HG03103 (cell line): ENCODE measurements at regions not wholly inside any gene's neighbourhood (a gene's known extent, or its start where the extent isn't known, plus 50 kb on each side); places are given as distances from the start of the nearest gene placed in this dataset.

Source experiments
- ATAC-seq: cut with Tn5 transposase; IDR thresholded peaks from one replicate; pipeline ENCODE4 v1.9.1; 2021; ENCODE audit warnings: low read depth; ENCODE audit not compliant: unreplicated experiment

DNA sequence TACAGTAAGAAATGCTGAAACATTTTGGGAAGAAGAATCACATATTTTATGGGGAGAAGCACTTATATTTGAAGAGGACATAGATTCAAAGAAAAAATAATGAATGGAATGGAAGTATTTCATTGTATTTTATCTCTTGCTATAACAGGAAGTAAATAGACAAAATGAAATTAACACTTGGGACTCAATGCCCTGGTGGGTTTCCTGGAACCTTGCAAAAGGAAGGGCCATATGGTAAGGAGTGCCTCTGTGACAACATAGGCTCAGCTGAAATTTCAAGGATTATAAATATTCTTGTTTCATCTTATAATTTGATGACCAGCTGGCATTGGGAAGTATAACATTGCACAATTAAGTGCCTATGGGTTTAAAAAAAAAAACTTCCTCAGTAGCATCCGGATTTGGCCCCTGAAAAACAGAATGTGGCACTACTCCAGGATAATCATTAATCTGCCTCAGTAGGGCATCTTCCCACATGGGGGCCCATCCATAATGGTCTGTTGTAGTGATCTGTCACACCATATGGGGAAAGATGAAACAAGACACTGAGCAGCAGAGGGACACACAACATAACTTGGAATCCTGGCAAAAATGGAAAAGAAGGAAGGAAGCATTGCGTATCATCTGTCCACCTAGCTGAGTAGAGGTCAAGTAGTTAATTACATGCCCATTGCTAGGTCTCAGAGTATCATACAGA is 321.6 kb downstream of the NDFIP2 start:
- ATAC-seq, result no peak

- ATAC-seq, result no peak
These were observed 318.3 kb downstream of the NDFIP2 start for GRCh38 chr13:79799059-79799867.

- ATAC-seq, result no peak
These were observed 315.2 kb downstream of the NDFIP2 start for GRCh38 chr13:79796136-79796535.

- ATAC-seq, result no peak
These were observed 314.0 kb downstream of the NDFIP2 start for GRCh38 chr13:79794931-79795330.

DNA sequence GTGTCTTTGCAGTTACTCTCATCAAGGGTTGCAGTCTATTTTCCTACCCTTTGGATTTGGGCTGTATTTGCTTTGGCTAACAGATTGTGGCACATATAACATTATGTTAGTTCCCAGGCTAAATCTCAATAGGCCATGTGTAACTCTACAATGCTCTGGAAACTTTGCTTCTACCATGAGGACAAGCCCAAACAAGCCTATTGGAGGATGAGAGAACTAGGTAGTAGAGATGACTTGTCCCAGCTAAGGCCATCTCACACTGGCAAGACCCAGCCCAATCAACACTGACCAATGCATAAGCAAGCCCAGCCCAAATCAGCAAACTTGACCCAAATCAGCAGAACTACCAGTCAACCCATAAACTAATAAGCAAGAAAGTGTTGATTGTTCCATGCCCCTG is 311.8 kb downstream of the NDFIP2 start:
- no peak for ATAC-seq

- no peak for ATAC-seq
These were observed 310.6 kb downstream of the NDFIP2 start for GRCh38 chr13:79791471-79792042.

DNA sequence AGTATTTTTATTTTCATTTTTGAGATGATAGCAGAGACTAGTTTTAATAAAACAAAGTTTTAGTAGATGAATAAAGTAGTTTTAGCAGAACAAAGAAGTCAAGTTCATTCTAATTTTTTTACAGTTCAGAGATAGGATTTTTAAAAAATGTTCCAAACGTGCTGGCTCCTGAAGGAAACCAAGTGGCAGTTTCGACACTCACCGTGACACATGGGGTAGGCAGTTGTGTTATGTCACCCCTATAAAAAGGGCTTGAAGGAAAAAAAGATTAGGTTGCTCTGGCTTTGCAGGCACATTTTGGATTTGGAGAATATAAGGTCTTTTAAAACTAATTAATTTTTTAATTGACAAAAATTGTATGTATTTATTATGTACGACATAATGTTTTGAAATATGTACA is 305.2 kb downstream of the NDFIP2 start:
- no peak for ATAC-seq

DNA sequence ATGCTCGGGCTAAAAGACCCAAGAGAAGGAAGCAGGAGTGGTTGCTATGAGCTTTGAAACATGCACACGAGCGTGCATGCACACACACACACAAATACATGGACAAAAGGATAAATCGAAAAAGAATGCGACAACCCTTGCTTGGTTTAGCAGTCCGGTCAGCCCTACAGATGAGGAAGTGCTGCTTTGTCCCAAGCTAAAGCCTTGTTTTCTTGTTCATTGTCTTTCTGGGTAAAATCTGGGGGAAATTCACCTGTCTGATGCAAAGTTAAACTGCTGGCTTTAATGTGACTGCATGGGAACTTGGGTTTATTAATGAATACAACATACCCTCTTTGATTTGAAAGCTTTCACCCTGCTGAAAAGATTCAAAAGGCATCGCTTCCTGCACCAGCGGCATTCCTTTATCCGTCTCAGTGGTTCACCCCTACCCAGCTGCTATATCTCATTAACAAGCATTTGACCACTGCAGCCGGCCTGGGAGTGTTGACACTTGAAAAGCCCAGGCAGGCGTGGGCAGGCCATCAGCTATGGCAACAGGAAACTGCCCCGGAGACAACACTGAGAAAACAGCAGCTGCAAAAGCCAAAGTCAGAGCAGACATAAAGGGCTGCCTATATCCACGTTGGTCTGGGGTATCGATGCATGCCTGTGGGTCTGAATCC is 301.7 kb downstream of the NDFIP2 start:
- ATAC-seq, result no peak

DNA sequence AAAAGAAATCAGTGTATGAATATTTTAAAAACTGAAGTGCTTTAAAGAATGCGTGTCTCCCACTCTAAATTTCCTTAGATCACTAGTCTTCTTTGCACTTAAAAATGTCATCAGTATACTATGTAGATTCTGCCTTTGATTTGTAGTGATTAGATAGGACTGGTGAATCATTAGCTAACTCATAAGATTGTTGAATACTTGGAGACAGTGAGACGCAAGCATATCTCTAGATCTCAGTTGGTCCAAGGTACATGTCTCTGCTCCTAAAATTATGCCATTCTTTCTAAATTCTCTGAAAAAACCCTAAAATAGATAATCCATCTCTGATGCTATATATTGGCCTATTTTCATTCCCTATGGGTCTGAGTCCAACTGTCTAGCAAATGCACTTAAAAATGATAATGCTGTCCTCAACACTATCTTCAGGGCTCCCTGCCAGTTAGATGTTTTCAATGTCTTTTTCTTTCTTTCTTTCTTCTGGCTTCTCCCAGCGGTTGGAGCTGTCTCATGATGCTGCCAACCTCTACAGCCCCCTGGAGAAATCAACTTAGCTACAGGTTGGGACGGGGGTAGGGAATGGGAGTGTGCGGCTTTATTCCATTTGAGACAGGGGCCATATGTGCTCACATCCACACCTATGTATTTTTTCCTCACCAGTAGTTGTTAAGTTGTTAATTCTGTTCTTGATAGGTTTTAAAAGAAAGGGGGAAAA is 301.0 kb downstream of the NDFIP2 start:
- ATAC-seq, result no peak

- ATAC-seq, result no peak
These were observed 299.3 kb downstream of the NDFIP2 start for GRCh38 chr13:79780240-79780639.

- no peak for ATAC-seq
These were observed 298.8 kb downstream of the NDFIP2 start for GRCh38 chr13:79779761-79780160.

DNA sequence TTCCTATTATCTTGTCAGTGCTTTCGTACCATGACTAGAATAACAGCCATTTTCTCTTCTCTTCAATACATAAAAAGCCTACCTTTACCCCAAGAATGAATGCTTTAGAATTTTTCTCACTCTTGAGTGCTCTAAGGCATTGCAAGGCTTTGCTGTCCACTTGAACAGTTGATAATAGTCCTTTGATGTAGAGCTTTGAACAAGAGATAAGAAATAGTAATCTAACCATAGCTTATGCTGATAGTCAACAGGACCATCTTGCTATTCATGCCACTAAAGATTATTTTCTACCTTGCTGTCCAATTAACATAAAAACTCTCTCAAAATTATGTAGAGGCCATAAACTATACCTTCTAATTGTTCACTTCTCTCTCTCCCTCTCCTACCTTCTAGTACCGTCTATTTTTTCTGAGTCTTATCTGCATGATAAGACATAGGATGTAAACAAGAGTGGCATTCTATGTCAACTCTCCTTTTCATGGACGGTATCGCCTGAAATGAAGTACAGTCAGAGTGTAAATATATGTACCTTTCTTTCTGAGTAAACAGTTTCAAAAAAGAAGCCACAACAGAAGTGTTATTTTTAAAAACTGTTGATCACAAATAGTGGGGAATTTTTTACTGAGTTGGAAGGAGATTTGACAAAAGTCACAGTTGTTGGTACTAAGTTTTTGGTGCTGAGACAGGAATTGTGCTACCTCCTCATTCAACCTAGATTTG is 297.9 kb downstream of the NDFIP2 start:
- ATAC-seq, result no peak

DNA sequence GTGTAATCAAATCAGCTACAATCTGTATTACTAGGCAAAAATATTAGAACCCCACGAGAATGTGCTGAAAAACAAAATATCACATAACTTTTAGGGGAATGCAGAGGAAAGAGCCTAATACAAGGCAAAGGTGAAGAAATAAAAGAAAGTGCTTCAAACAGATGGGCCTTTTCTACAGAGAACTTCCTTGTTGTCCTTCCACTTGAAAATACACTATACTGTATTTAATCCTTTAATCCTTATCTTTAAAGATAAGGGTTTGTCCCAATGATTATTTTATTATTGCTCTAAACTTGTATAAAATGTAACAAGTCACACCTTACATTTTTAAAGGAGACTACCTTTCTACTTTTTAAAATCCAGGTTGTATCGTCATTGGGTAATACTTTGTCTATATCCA is 296.5 kb downstream of the NDFIP2 start:
- ATAC-seq, result no peak

- ATAC-seq, result no peak
These were observed 295.8 kb downstream of the NDFIP2 start for GRCh38 chr13:79776531-79777295.

GRCh38 chr13:79775830-79776229 is 294.9 kb downstream of the NDFIP2 start:
- ATAC-seq, result peak; percentile 52

DNA sequence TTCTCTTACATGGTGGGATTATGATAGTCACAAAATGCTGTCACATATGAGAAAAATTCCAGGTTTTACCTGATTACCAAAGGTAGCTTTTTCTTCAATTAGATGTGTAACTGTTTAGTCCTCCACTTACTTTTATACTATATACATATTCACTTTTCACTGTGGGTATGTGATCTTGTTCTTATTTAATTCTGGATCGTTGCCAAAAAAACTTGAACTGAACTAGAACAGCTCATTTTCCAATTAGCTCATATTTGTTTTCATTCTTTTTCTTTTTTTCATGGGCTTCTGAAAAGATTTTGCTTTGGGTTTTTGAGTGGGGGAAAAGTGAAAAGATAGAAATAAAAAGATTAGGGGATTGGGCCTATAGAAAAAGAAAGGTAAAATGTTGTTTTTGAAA is 291.9 kb downstream of the NDFIP2 start:
- ATAC-seq, result no peak

DNA sequence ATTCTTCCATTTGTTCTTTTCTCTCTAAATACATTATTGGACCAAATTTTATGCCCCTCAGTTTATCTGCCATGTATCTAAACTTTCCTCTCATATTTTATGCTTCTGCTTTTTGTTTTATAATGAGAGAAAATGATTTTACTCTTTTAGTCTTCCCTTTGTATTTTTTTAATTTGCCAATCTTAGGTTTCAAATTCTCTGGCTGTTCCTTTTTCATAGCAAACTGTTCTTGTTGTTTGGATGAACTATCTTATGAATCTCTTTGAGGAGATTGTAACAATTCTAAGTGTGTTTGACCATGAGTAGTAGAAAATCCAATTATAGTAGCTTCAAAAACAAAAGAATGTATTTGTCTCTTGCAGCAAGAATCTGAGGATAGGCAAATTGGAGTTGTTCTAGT is 290.5 kb downstream of the NDFIP2 start:
- no peak for ATAC-seq

GRCh38 chr13:79770056-79770455 is 289.1 kb downstream of the NDFIP2 start:
- no peak for ATAC-seq

DNA sequence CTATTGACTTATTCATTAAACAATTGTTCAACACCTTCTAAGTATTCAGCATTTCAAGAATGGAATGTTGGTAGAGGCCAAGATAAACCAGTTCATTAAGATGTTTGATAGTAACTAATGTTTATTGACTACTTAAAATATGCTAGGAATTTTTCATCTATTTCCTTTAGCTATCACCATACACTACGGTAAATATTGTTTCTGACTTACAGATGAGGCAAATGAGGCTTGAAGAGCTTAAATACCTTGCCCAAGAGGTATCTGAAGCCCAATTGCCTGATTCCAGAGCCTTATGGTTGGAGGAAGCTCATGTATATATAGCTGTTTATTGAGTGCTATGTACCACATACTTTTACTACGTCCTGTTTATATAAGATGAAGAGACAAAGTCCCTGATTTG is 286.2 kb downstream of the NDFIP2 start:
- ATAC-seq, result no peak
